GM18873 (cell line): ENCODE measurements at regions not wholly inside any gene's neighbourhood (a gene's known extent, or its start where the extent isn't known, plus 50 kb on each side); places are given as distances from the start of the nearest gene placed in this dataset.
"Not testable (repeated sequence)": the region's sequence is repeated elsewhere in the genome, so short reads cannot be mapped to it uniquely, and the experiment has no call there.

Experiments
- ATAC-seq: cut with Tn5 transposase; IDR thresholded peaks from one replicate; pipeline ENCODE4 v1.9.1; 2021; ENCODE audit warnings: mild to moderate bottlenecking, moderate library complexity, moderate number of reproducible peaks; ENCODE audit not compliant: unreplicated experiment, low FRiP score

DNA sequence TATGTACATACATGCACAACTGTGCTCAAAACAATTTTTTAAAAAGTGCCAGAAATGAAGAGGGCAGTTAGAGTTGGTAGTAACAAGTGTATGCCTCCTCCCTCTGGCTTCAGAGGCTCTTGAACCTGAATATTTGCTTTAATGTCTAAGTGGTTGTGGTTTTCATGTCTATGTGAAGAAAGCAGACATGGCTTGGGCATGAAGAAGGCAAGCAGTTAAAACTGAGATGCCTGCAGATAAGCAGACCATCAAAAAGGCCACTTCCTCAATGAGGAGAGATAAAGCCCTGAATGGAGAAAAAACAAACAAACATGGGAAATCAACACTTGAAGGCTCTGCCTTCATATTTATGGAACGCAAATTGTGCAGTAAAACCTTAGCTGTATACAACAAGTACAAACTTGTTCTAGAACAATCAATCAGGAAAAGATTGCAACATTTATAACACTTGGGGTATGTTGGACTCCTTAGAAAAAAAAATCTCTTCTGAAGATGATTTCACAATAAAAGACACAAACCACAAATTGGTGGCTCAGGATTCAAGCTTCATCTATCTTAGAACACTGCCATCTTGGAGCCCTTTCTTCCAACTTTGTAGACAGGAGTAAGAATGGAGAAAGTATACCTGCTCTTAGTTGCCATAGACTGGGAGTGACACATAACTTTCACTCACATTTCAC is 52.7 kb upstream of the PLA2G4A start:
- no peak for ATAC-seq

DNA sequence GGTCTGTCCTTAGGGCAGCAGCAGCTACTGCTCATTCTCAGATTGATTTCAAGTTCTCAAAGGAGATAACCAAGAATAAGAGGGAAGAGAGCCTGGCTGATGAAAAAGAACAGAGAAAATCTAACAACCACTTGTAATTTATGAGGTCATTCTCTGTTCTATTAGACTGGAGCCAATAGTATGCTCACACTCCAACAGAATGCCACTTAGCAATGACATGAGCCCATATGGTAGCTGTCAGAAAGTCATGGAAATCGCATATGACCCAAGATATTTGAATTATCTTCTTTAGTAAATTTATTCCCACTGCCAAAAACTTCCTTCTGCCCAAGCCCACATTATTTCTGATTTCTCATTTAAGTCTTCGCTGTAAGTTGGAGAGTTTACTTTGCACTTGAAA is 53.7 kb upstream of the PLA2G4A start:
- ATAC-seq: no peak

DNA sequence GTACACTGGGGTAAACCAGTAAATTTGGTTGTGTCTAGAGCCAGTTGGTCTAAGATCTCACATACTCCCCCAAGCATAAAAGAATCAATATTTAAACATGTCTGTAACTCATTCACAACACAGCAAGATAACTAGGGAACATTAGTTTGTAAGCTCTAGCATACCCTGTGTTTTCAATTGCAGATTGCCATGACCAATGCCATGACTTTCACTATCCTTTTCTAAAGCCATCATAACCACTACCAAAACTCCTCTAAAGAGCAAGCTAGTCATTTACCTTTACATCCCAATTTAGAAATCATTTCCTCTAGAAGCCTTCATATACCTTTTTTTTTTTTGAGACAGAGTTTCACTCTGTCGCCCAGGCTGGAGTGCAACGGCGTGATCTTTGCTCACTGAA is 56.5 kb upstream of the PLA2G4A start:
- ATAC-seq: peak; percentile 56

DNA sequence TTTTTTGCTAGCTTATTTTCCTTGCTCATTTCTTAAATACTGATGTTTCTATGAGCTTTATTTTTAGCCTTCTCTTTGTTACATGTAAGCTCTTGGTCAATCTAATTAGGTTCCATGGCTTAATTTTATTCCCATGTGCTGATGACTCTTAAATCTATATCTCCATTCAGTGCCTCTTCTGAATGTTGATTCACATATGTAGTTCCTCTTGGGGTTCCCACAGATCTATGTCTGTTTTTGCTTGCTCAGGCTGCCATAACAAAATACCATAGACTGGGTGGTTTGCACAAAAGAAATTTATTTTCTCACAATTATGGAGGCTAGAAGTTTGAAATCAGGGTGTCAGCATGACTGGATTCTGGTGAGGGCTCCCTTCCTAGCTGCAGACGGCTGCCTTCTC is 58.3 kb upstream of the PLA2G4A start:
- no peak for ATAC-seq

DNA sequence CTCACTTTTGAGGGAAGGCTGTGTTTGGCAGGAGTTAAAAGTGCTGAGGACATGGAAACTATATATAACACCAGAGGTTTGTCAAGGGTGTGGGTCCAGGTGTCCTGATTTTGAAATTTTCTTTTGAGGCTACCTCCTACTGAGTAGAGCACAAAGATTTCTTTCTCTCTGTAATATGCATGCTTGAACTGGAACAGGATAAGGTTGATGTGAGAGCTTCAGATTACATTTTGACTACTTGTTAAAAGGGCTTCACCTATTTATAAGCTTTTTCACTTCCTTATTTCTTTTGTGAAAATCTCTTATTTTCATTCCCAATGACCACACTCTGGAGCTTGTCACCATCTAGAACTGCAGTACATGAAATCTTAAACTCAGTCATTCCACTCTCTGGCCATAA is 59.8 kb upstream of the PLA2G4A start:
- peak; percentile 84 for ATAC-seq

DNA sequence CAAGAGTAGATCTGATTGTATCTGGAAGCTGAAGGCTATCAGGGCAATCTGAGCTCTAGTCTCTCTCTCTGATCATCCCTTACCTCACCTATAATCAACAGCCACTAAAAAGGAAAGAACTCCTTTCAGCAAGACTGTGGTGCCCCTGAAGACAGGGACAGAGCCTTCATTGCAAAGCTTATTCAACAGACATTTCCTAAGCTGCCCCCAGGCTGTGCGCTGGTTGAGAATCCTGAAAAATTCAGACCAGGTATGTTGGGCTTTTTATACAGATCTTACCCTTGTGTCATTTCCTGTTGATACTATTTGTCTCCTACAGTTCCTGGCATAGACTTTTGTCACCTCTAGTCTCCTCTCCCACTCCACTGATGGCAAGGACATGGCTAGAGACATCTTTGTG is 63.3 kb upstream of the PLA2G4A start:
- ATAC-seq: no peak

DNA sequence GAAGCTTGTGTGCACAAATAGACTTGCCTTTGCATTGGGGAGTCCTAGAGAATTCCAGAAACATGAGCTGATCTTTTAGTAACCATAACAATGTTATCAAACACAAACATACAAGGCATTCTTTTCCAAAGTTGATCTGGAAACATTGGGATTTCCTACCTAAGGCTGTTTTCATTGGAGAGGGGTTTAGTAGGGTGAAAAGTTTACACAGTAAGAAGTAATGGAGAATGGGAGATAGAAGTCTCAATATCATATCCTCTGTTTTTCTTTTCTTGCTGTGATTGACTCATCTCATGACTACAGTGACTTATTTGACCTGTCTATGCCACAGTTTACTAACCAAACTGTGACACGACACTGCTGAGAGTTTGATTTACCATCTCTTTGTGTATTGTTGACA is 65.6 kb upstream of the PLA2G4A start:
- peak; percentile 81 for ATAC-seq

DNA sequence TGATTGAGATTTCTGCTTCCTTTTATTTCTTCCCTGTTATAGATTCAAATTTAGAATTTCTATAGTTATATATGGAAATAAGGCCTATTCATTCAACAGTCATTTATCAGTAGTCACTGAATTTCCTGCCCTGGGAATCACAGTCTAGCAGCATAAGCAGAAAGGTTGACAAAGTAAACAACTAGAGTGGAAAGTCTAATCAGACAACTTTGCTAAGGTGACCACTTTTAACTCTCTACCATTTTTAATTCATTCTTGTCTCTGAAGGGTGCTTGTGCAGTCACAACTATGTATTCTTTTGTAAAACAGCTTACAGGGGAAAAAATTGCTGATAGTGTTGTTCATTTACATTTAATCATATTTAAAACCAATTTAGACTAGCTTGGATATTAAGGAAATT is 66.1 kb upstream of the PLA2G4A start:
- ATAC-seq: no peak

DNA sequence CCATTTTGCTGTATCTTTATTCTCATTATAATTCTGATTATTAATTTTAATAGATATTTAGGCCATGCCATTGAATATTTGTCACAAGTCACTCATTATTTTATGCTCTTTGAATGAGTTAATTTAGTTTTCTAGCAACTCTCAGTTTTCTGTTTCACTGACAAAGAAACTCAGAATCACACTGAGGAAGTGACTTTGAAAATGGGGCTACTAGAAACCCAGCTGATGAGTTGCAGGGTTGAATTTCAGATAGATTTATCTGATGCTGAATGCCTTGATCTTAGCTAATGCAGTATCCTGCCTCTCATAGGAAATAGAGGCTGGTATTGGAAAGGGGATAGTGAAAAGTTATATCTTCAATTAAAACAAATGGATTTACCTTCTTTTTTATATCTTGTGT is 67.4 kb upstream of the PLA2G4A start:
- ATAC-seq: peak; percentile 58

DNA sequence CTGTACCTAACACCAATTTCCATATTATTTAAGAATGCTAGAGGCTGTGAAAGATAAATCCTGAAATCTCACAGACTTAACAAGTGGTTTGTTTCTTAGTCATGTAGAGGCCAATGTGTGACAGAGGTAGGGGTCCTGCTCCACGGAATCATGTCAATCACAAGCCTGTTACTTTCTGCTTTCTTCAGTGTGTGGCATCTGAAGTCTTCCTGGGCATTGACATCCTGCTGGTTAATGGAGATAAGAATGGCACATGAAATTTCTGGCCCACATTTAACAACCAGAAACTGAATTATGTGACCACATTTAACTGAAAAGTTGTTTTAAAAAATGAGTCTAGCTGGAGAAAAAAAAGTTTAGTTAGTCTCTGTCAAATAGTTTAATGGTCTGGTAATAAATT is 68.3 kb upstream of the PLA2G4A start:
- no peak for ATAC-seq

DNA sequence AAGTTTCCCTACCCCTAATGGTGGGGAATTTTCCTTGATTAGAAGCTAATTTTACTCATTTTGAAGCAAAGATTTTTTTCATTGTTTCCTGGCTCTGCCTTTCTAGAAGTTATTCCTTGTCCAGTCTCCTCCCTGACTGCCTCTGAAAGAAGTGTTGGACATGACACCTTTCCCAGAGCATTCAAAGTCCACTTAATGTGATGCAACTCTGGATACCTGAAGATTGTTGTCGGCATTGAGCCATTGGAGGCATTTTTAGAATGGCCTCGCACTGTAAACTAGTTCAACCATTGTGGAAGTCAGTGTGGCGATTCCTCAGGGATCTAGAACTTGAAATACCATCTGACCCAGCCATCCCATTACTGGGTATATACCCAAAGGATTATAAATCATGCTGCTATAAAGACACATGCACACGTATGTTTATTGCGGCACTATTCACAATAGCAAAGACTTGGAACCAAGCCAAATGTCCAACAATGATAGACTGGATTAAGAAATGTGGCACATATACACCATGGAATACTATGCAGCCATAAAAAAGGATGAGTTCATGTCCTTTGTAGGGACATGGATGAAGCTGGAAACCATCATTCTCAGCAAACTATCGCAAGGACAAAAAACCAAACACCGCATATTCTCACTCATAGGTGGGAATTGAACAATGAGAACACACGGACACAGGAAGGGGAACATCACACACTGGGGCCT is 69.7 kb upstream of the PLA2G4A start:
- ATAC-seq: not testable (repeated sequence)

DNA sequence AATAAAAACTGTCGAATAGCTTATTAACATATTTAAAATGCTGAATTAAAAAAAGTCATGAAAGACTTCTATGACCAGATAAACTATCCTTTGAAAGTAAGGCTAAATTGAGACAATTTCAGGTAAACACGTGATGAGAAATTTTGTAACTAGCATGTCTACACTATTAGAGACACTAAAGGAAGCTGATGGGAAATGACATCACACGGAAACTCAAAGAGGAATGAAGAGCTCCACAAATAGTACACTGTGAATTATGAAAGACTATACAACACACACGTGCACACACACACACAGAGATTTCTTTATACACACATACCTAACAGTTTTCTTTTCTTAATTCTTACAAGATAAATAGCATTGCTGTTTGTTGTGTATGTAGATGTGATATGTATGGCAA is 70.9 kb upstream of the PLA2G4A start:
- no peak for ATAC-seq

DNA sequence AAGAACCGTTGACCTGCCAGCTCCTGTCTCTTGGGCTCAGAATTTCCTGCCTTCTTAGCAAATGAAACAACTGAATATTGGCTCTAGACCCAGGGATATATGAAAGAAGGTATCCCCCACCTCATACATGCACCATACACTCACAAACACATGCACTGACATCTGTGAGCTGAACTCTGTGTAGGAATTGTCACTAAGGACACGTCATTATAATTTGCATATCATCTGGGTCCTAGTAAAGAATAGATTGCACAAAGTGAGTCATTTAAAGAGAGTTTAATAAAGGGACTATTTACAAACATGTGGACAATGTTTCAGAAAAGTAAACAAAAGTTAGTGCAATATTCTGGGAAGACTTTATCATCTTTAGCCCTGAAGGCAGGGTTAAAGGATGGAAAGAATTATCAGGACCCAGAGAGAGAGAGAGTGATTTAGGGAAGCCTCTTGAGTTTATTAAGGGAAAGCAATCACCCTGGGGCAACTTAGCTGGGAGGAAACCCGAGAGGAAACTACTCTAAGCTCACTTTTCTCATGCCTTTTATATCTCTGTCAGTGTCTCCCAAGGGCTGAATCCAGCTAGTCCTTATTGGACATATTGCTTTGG is 74.1 kb upstream of the PLA2G4A start:
- ATAC-seq: no peak

DNA sequence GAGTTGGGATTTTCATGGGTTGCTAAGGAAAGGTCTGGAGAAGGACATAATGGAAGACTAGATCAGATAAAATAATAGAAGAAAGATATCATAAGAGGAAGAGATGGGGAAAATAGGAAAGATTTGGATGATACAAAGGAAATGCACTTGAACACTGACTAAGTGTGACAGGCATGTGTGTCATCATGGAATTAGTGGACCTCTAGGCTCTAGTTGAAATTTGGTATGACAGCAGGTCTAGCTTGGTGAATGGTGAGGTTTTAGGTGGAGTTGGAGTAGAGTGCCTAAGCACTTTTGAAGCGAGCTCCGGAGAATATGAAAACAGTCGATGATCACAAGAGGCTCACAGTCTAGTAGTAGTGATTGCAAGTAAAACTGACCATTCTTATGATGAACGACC is 73.0 kb upstream of the PTGS2 start:
- no peak for ATAC-seq

DNA sequence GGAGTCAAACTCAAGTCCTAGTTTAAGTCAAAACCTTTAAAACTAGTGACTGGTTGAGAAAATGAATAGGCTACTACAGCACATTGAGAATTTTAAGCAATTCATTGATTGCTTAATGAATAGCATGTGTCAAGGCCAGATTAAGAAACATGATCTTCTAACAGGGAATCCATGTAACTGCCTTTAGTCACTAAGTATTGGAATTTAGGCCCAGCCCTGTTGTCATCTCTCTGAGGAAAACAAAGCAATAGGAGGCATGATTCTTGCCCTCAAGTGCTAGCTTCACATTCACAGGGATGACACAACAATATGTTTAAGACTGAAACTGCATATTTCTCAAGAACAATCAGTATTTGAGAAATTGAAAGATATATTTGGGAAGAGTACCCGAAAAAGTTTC is 70.0 kb upstream of the PTGS2 start:
- ATAC-seq: no peak

DNA sequence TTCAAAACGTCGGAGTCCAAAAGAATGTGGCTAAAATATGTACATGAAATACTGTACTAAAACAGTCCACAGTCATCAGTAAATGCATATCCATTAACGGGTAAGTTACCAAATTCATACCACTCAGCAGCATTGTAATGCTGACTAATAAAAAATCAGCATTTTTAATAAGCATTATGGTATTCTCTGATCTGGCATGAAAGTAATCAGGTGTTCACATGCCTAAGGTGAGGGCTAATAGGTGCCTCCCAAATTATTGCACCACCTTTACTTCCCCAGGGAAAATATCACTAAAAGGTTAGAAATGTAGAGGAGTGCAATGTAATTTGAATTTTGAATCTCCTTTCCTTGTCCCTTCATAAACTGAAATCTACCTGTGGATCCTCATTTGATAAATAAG is 69.6 kb upstream of the PTGS2 start:
- ATAC-seq: no peak

DNA sequence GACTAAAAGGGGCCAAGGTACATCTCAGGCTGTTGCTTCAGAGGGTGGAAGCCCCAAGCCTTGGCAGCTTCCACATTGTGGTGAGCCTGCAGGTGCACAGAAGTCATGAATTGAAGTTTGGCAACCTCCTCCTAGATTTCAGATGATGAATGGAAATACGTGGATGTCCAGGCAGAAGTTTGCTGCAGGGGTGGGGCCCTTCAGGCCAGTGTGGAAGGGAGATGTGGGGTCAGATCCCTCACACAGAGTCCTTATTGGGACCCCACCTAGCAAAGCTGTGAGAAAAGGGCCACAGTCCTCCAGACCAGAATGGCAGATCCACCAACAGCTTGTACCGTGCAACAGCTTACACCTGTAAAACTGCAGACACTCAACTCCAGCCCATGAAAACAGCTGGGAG is 67.4 kb upstream of the PTGS2 start:
- ATAC-seq: no peak

DNA sequence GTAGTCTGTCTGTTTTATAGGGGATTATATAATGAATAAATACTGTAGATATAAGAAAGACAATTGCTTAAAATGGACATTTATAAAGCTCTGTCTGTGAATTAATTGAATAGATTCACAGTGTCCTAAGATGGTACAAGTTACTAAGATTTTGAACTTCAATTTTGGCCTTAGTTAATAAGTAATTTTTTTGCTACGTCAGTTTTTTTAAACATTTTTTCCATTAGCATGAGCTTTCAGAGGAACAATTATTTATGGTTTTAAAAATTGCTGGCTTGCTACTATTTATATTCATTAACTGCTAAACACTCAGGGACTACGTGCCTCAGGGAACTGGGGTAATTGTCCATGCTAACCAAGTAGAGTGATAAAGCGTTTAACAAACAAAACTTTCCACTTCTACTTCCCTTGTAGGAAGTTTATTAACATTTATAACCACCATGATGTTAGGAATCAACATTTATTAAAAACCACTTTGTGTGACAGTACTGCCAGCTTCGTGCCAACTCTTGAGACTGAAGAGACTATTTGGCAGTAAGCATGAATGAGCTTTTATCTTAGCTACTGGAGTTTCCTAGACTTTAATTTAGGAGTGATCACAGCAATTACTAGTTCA is 65.4 kb upstream of the PTGS2 start:
- no peak for ATAC-seq

DNA sequence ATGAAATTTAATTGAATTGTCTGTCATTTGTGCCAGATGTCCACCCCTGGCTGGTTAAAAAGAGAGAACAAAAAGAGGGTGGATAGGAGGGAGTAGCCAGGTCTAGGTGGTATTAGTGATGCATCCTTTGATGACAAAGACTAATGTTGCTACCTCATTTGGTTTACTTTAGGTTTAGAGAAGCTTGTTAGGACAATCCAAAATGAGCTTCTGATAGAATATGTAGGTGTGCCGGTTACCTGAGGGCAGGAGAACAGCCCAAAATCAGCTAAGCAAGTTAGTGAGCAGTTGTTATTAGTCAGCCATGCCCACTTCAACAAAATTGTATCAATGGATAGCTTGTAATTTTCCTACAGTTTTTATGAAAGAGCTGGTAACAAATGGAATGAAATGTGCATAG is 61.4 kb upstream of the PTGS2 start:
- no peak for ATAC-seq

DNA sequence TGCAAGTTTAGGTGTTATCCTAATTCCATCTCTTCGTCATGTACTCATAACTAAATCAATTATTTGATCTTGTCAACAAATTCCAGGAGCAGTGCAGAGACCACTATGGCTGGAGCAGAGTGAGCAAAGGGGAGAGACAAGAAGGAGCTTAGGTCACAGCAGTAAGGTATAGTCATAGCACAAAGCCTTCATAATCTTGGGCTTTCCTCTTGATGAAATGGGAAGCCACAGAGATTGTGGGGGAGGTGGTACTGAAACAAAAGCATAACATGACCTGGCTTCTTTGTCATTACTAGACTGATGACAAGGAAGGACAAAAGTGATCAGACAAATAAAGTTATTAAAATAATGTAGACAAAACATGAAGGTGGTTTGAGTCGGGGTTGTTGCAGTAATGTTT is 60.1 kb upstream of the PTGS2 start:
- peak; percentile 66 for ATAC-seq

DNA sequence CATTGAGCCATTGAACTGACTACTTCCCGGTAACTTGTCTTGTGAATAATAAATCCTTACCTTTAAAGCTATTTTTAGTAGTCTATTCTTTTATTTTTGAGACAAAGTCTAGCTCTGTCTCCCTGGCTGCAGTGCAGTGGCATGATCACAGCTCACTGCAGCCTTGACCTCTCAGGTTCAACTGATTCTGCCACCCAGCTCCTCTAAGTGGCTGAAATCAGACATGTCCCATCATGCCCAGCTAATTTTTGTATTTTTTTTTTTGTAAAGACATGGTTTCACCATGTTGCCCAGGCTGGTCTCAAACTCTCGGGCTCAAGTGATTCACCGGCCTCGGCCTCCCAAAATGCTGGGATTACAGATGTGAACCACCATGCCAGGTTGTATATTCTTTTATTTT is 59.3 kb upstream of the PTGS2 start:
- no peak for ATAC-seq

DNA sequence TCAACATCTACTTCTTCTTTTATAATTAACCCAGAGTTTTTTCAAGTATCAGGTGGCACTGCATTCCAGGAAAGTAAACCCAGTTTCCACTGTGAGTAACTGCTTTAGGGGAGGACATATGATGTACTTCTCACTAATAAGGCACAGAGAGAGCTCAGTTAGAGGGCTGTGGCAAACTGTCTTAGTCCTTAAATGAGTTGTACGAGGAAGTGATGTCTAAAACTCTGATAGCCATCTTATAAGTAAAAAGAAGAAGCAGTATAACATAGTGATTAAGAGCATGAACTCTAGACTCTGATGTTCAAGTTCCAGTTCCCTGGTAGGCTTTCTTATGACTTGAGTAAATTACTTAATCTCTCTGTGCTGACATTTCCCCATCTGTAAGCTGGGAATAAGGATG is 58.7 kb upstream of the PTGS2 start:
- ATAC-seq: peak; percentile 71
